KMS-11 (cell line): ENCODE measurements at regions not wholly inside any gene's neighbourhood (a gene's known extent, or its start where the extent isn't known, plus 50 kb on each side); places are given as distances from the start of the nearest gene placed in this dataset.

Experiments
- H2AFZ ChIP-seq: fragments of 200-600 bp; sonication (generic); 2 replicates; pipeline ENCODE4 v1.6.1; 2016; ENCODE audit warnings: antibody characterized with exemption, mixed run types, low read depth
- H3K27ac ChIP-seq: fragments of 200-600 bp; sonication (generic); 2 replicates; pipeline ENCODE4 v1.6.1; 2016; ENCODE audit warnings: mild to moderate bottlenecking, mixed run types
- H3K27me3 ChIP-seq: fragments of 200-600 bp; sonication (generic); 2 replicates; pipeline ENCODE4 v1.6.1; 2017; ENCODE audit warnings: mild to moderate bottlenecking, low read depth, mixed run types, moderate library complexity; ENCODE audit not compliant: insufficient read depth
- H3K36me3 ChIP-seq: fragments of 200-600 bp; sonication (generic); 2 replicates; pipeline ENCODE4 v1.6.1; 2017; ENCODE audit warnings: mild to moderate bottlenecking, mixed run types; ENCODE audit not compliant: insufficient read depth
- H3K4me1 ChIP-seq: fragments of 200-600 bp; sonication (generic); 2 replicates; pipeline ENCODE4 v1.6.1; 2016; ENCODE audit warnings: mild to moderate bottlenecking, low read depth, mixed run types; ENCODE audit not compliant: poor library complexity, severe bottlenecking
- H3K4me2 ChIP-seq: fragments of 200-600 bp; sonication (generic); 2 replicates; pipeline ENCODE4 v1.7.0; 2016; ENCODE audit warnings: mild to moderate bottlenecking, mixed run types
- H3K4me3 ChIP-seq: fragments of 200-600 bp; sonication (generic); IDR thresholded peaks from 2 replicates; pipeline ENCODE4 v1.6.1; 2017; ENCODE audit warnings: low read depth, low read length, mixed read lengths; ENCODE audit not compliant: insufficient read depth
- H3K79me2 ChIP-seq: fragments of 200-600 bp; sonication (generic); 2 replicates; pipeline ENCODE4 v1.6.1; 2016; ENCODE audit warnings: low read depth, mixed run types; ENCODE audit not compliant: insufficient read depth
- H3K9ac ChIP-seq: fragments of 200-600 bp; sonication (generic); 2 replicates; pipeline ENCODE4 v1.6.1; 2016; ENCODE audit warnings: mild to moderate bottlenecking, mixed run types
- H4K20me1 ChIP-seq: fragments of 200-600 bp; sonication (generic); 2 replicates; pipeline ENCODE4 v1.6.1; 2016; ENCODE audit warnings: mild to moderate bottlenecking, mixed run types; ENCODE audit not compliant: insufficient read depth
- TF ChIP-seq, protein P1 (sequence below): fragments of 200-600 bp; sonication (generic); conservative IDR thresholded peaks from 2 replicates; pipeline ENCODE4 v1.6.1; 2017; ENCODE audit warnings: low read depth, mild to moderate bottlenecking, antibody characterized with exemption, low read length, moderate library complexity, mixed read lengths

DNA sequence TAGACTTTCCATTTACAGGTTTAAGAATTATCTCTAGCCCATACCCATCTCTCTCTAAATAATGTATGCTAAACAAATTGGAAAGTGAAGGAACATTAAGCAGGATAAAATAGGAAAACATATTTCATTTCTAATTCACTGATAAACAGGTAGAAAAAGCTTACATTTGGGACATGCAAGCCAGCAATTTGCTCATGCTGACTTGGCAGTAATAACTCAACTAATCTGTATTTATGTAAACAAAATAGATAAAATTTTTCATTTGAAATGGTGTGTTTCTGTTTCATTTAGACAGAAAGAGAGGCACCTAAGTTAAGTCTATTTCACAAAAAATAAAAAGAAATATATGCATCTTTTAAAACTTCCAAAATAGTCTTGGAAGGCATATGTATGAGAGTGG is 877.3 kb upstream of the LRRTM1 start:
- no peak overlapping the region for H3K4me3 ChIP-seq
- H4K20me1 ChIP-seq, result no peaks in the 10 kb centered on the region
- TF ChIP-seq, protein P1, sequence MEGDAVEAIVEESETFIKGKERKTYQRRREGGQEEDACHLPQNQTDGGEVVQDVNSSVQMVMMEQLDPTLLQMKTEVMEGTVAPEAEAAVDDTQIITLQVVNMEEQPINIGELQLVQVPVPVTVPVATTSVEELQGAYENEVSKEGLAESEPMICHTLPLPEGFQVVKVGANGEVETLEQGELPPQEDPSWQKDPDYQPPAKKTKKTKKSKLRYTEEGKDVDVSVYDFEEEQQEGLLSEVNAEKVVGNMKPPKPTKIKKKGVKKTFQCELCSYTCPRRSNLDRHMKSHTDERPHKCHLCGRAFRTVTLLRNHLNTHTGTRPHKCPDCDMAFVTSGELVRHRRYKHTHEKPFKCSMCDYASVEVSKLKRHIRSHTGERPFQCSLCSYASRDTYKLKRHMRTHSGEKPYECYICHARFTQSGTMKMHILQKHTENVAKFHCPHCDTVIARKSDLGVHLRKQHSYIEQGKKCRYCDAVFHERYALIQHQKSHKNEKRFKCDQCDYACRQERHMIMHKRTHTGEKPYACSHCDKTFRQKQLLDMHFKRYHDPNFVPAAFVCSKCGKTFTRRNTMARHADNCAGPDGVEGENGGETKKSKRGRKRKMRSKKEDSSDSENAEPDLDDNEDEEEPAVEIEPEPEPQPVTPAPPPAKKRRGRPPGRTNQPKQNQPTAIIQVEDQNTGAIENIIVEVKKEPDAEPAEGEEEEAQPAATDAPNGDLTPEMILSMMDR, result no peak
- no peaks in the 10 kb centered on the region for H3K36me3 ChIP-seq
- H3K9ac ChIP-seq, result no peak overlapping the region
- H3K27ac ChIP-seq, result no peak overlapping the region
- no peak overlapping the region for H3K4me2 ChIP-seq
- no peak overlapping the region for H2AFZ ChIP-seq
- H3K4me1 ChIP-seq, result no peaks in the 10 kb centered on the region
- no peaks in the 10 kb centered on the region for H3K27me3 ChIP-seq
- H3K79me2 ChIP-seq, result no peaks in the 10 kb centered on the region

DNA sequence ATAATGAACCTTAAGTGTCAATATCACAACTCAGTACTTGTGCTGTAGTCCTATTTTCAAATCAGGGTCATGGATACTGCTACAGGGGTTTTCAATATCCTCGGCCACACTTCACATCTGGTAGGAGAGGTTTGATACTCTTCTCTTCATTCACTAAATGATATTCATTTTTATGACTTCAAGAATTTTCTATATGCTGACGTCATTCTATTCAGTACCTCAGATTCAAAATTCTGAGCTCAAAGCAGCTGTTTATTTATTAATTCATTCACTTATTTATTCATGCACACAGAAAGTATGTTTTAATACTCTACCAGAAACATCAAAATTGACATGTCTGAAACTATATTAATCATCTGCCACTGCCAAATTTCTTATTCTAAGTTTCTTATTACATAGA is 866.9 kb upstream of the LRRTM1 start:
- Histone ChIP-seq H3K36me3 (no peaks in the 10 kb centered on the region), H3K4me1 (no peaks in the 10 kb centered on the region), H3K4me2 (no peak overlapping the region), H2AFZ (no peak overlapping the region), H3K79me2 (no peaks in the 10 kb centered on the region), H3K27ac (no peak overlapping the region), H3K27me3 (no peaks in the 10 kb centered on the region), H3K9ac (no peak overlapping the region), H3K4me3 (no peak overlapping the region), H4K20me1 (no peaks in the 10 kb centered on the region)
- TF ChIP-seq, protein P1, result no peak

DNA sequence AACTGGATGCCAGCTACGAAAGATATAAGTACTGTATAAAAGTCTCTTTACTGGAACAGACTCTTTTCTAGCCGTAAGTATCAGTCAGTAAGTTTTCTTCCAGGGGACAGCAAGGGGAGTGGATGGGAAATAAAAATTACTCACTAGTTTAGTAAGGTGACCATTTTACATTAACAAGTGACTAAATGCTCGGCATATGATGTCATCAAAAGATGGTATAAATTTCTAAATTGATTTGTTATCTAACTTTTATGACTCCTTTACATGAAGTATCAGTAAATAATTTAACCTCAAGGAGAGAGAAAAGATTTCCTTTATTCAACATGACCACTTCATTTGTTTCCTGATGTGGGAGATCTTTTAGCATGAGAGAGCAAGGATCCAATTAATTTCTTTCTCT is 859.0 kb upstream of the LRRTM1 start:
- Histone ChIP-seq H3K36me3 (no peaks in the 10 kb centered on the region), H3K27me3 (no peaks in the 10 kb centered on the region), H4K20me1 (no peaks in the 10 kb centered on the region), H3K4me3 (no peak overlapping the region), H3K4me2 (no peak overlapping the region), H3K79me2 (no peaks in the 10 kb centered on the region), H3K4me1 (no peaks in the 10 kb centered on the region), H2AFZ (no peak overlapping the region), H3K9ac (no peak overlapping the region), H3K27ac (no peak overlapping the region)
- TF ChIP-seq, protein P1, result no peak

DNA sequence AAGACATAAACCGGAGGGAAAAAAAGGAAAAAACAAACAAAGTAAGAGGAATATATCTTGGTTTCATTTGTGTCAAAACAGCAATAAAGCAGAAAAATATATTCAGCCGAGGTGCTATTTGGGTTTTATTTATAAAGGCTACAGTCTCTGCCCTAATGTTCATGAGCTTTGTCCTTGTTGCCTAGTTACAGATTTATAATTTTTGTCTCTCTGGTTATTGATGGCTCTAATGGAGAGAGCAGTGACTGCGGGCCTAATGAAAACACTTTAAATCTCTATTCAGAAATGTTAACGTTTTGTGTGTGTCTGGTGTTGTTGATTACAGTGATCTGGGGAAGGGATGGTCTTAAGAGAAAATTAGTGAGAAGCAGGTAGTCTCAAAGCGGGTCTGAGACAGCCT is 854.0 kb upstream of the LRRTM1 start:
- H3K4me1 ChIP-seq, result no peaks in the 10 kb centered on the region
- no peaks in the 10 kb centered on the region for H4K20me1 ChIP-seq
- H3K27me3 ChIP-seq, result no peaks in the 10 kb centered on the region
- H3K4me3 ChIP-seq, result no peak overlapping the region
- H2AFZ ChIP-seq, result no peak overlapping the region
- H3K27ac ChIP-seq, result no peak overlapping the region
- no peak overlapping the region for H3K4me2 ChIP-seq
- no peaks in the 10 kb centered on the region for H3K36me3 ChIP-seq
- TF ChIP-seq, protein P1, result no peak
- no peaks in the 10 kb centered on the region for H3K79me2 ChIP-seq
- no peak overlapping the region for H3K9ac ChIP-seq

DNA sequence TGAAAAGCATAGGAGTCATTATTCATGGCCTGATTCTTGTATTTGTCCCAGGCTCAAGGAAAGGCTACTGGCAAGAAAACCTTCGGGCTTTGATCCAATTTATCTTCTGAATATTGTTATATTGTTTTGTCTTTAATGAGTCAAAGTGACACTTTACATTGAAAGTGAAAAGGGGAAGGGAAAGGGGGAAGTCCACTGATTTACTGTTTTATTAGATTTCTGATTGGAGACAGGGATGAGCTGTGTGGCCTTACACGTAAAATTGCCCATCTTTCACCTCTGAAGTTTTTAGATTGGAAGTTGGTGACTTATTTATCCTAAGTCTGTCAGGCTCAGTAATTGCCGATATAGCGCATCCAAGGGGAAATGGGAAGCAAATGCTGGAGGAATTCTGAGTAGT is 843.8 kb upstream of the LRRTM1 start:
- Histone ChIP-seq H3K79me2 (no peaks in the 10 kb centered on the region), H3K27ac (no peak overlapping the region), H3K27me3 (no peaks in the 10 kb centered on the region), H2AFZ (no peak overlapping the region), H4K20me1 (no peaks in the 10 kb centered on the region), H3K36me3 (no peaks in the 10 kb centered on the region), H3K4me1 (no peaks in the 10 kb centered on the region), H3K9ac (no peak overlapping the region), H3K4me3 (no peak overlapping the region), H3K4me2 (no peak overlapping the region)
- TF ChIP-seq, protein P1, result no peak
